KMS-11 (cell line): ENCODE measurements at regions not wholly inside any gene's neighbourhood (a gene's known extent, or its start where the extent isn't known, plus 50 kb on each side); places are given as distances from the start of the nearest gene placed in this dataset.
"Not testable (repeated sequence)": the region's sequence is repeated elsewhere in the genome, so short reads cannot be mapped to it uniquely, and the experiment has no call there.

Experiments
- H2AFZ ChIP-seq: fragments of 200-600 bp; sonication (generic); 2 replicates; pipeline ENCODE4 v1.6.1; 2016; ENCODE audit warnings: antibody characterized with exemption, mixed run types, low read depth
- H3K27ac ChIP-seq: fragments of 200-600 bp; sonication (generic); 2 replicates; pipeline ENCODE4 v1.6.1; 2016; ENCODE audit warnings: mild to moderate bottlenecking, mixed run types
- H3K27me3 ChIP-seq: fragments of 200-600 bp; sonication (generic); 2 replicates; pipeline ENCODE4 v1.6.1; 2017; ENCODE audit warnings: mild to moderate bottlenecking, low read depth, mixed run types, moderate library complexity; ENCODE audit not compliant: insufficient read depth
- H3K36me3 ChIP-seq: fragments of 200-600 bp; sonication (generic); 2 replicates; pipeline ENCODE4 v1.6.1; 2017; ENCODE audit warnings: mild to moderate bottlenecking, mixed run types; ENCODE audit not compliant: insufficient read depth
- H3K4me1 ChIP-seq: fragments of 200-600 bp; sonication (generic); 2 replicates; pipeline ENCODE4 v1.6.1; 2016; ENCODE audit warnings: mild to moderate bottlenecking, low read depth, mixed run types; ENCODE audit not compliant: poor library complexity, severe bottlenecking
- H3K4me2 ChIP-seq: fragments of 200-600 bp; sonication (generic); 2 replicates; pipeline ENCODE4 v1.7.0; 2016; ENCODE audit warnings: mild to moderate bottlenecking, mixed run types
- H3K4me3 ChIP-seq: fragments of 200-600 bp; sonication (generic); IDR thresholded peaks from 2 replicates; pipeline ENCODE4 v1.6.1; 2017; ENCODE audit warnings: low read depth, low read length, mixed read lengths; ENCODE audit not compliant: insufficient read depth
- H3K79me2 ChIP-seq: fragments of 200-600 bp; sonication (generic); 2 replicates; pipeline ENCODE4 v1.6.1; 2016; ENCODE audit warnings: low read depth, mixed run types; ENCODE audit not compliant: insufficient read depth
- H3K9ac ChIP-seq: fragments of 200-600 bp; sonication (generic); 2 replicates; pipeline ENCODE4 v1.6.1; 2016; ENCODE audit warnings: mild to moderate bottlenecking, mixed run types
- H4K20me1 ChIP-seq: fragments of 200-600 bp; sonication (generic); 2 replicates; pipeline ENCODE4 v1.6.1; 2016; ENCODE audit warnings: mild to moderate bottlenecking, mixed run types; ENCODE audit not compliant: insufficient read depth
- TF ChIP-seq, protein P1 (sequence below): fragments of 200-600 bp; sonication (generic); conservative IDR thresholded peaks from 2 replicates; pipeline ENCODE4 v1.6.1; 2017; ENCODE audit warnings: low read depth, mild to moderate bottlenecking, antibody characterized with exemption, low read length, moderate library complexity, mixed read lengths

DNA sequence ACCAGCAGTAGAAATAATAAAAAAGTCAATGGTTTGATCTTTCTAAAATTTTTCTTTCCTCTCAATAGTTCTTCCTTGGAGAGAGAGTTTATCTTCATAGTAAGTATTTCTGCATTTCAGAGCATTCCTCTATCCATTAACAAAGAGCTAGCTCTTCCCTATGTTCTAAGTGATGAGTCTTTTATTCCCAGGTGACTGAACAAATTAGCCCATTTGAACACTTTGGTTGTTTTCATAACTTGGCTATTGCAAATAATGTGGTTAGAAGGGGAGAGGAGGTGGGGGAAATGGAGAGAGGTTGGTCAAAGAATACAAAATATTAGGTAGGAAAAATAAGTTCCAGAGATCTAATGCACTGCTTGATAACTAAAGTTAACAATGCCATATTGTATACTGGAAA, 598.9 kb downstream of the KCNT2 start:
- Histone ChIP-seq H3K36me3 (no peaks in the 10 kb centered on the region), H3K27me3 (no peaks in the 10 kb centered on the region), H3K4me3 (no peak overlapping the region), H3K27ac (no peak overlapping the region), H3K4me1 (no peaks in the 10 kb centered on the region), H3K9ac (no peak overlapping the region), H3K4me2 (no peak overlapping the region), H4K20me1 (no peaks in the 10 kb centered on the region), H2AFZ (no peak overlapping the region), H3K79me2 (no peaks in the 10 kb centered on the region)
- TF ChIP-seq, protein P1, sequence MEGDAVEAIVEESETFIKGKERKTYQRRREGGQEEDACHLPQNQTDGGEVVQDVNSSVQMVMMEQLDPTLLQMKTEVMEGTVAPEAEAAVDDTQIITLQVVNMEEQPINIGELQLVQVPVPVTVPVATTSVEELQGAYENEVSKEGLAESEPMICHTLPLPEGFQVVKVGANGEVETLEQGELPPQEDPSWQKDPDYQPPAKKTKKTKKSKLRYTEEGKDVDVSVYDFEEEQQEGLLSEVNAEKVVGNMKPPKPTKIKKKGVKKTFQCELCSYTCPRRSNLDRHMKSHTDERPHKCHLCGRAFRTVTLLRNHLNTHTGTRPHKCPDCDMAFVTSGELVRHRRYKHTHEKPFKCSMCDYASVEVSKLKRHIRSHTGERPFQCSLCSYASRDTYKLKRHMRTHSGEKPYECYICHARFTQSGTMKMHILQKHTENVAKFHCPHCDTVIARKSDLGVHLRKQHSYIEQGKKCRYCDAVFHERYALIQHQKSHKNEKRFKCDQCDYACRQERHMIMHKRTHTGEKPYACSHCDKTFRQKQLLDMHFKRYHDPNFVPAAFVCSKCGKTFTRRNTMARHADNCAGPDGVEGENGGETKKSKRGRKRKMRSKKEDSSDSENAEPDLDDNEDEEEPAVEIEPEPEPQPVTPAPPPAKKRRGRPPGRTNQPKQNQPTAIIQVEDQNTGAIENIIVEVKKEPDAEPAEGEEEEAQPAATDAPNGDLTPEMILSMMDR: no peak

DNA sequence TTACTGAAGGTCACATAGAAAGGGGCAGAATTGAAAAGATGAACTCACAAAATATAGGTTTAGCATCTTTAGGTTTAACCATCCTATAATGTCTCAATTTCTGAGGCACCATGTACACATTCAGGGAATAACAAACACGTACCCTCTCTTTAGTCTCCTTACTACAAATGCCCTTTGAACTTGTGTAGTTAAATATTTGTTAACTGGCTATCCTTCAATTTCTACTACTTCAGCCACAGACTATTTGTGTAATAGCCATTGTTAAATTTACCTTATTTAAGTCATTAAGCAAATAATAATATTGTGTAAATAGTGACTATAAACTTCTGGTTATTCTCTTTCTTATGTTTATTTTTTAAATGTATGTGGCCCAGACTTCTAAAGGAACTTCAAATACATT, 600.5 kb downstream of the KCNT2 start:
- Histone ChIP-seq H2AFZ (no peak overlapping the region), H3K27ac (no peak overlapping the region), H3K79me2 (no peaks in the 10 kb centered on the region), H4K20me1 (no peaks in the 10 kb centered on the region), H3K4me2 (no peak overlapping the region), H3K4me1 (no peaks in the 10 kb centered on the region), H3K27me3 (no peaks in the 10 kb centered on the region), H3K4me3 (no peak overlapping the region), H3K36me3 (no peaks in the 10 kb centered on the region), H3K9ac (no peak overlapping the region)
- TF ChIP-seq, protein P1: no peak

DNA sequence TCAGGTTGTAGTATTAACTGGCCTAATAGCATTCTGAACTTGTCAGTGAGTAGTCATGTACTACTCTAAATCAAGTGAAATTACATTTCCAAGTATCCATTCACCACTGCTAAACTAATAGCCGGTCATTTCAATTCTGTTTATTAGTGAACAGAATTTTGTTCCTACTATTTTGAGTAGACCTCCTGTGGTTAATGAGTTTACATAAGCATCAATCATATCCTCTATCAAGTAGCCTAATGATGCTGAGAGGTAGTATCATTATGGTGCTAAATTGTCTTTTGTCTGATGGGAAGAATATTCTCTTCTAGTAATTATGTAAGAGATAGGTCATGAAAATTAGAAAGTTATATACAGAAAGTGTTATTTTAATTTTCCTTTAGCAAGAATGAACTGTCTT, 602.8 kb downstream of the KCNT2 start:
- no peaks in the 10 kb centered on the region for H4K20me1 ChIP-seq
- H2AFZ ChIP-seq: no peak overlapping the region
- H3K4me3 ChIP-seq: no peak overlapping the region
- TF ChIP-seq, protein P1: no peak
- no peaks in the 10 kb centered on the region for H3K79me2 ChIP-seq
- H3K27ac ChIP-seq: no peak overlapping the region
- no peaks in the 10 kb centered on the region for H3K36me3 ChIP-seq
- H3K27me3 ChIP-seq: no peaks in the 10 kb centered on the region
- H3K9ac ChIP-seq: no peak overlapping the region
- no peaks in the 10 kb centered on the region for H3K4me1 ChIP-seq
- H3K4me2 ChIP-seq: no peak overlapping the region

DNA sequence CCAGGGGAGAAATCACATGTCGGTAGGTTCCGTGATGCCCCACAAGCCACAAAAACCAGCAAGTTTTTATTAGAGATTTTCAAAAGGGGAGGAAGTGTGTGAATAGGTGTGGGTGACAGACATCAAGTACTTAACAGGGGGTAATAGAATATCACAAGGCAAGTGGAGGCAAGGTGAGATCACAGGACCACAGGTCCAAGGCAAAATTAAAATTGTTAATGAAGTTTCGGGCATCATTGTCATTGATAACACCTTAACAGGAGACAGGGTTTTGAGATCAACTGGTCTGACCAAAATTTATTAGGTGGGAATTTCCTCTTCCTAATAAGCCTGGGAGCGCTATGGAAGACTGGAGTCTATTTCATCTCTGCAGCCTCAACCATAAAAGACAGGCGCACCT, 603.9 kb downstream of the KCNT2 start:
- H3K79me2 ChIP-seq, H2AFZ ChIP-seq, H3K9ac ChIP-seq, H3K4me3 ChIP-seq, H3K4me2 ChIP-seq, H4K20me1 ChIP-seq, H3K27ac ChIP-seq, H3K36me3 ChIP-seq, H3K27me3 ChIP-seq, H3K4me1 ChIP-seq: not testable (repeated sequence)

DNA sequence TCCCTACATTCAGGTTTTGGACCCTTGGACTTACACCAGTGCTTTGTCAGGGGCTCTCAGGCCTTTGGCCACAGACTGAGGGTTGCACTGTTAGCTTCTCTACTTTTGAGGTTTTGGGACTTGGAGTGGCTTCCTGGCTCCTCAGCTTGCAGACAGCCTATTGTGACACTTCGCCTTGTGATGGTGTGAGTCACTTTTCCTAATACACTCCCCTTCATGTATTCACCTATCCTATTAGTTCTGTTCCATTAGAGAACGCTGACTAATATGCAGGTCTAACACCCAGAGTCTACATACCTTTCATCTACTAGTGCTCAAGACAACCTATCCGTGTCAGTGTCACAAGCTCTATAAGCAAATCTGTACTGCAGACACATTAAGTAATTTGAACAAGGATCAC, 605.3 kb downstream of the KCNT2 start:
- no peak overlapping the region for H3K9ac ChIP-seq
- no peak overlapping the region for H2AFZ ChIP-seq
- no peaks in the 10 kb centered on the region for H4K20me1 ChIP-seq
- H3K27ac ChIP-seq: no peak overlapping the region
- TF ChIP-seq, protein P1: no peak
- H3K4me3 ChIP-seq: no peak overlapping the region
- H3K27me3 ChIP-seq: no peaks in the 10 kb centered on the region
- H3K79me2 ChIP-seq: no peaks in the 10 kb centered on the region
- H3K4me2 ChIP-seq: no peak overlapping the region
- H3K4me1 ChIP-seq: no peaks in the 10 kb centered on the region
- H3K36me3 ChIP-seq: no peaks in the 10 kb centered on the region

DNA sequence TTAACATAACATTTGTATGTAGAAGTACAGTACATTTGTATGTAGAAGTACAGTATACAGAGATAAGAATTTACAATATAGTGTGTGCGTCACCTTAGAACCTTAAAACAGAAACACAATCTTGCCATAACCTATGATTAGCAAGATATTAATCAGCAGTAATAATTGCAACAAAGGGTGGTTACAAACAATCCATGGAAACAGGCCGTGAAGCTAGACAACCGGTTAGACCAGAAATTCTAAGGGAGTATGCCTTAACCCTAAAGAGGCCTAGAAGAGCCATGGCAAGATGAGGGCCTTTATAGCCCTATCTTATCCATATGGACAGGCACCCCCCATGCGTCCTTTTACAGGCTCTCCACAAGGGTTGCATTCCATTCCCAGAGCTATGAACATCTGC, 605.9 kb downstream of the KCNT2 start:
- H3K4me1 ChIP-seq, H4K20me1 ChIP-seq, H3K9ac ChIP-seq, H3K27me3 ChIP-seq, H3K79me2 ChIP-seq, H3K27ac ChIP-seq, H3K36me3 ChIP-seq, H2AFZ ChIP-seq, H3K4me3 ChIP-seq, H3K4me2 ChIP-seq: not testable (repeated sequence)
